ENCODE measurements at regions not wholly inside any gene's neighbourhood (a gene's known extent, or its start where the extent isn't known, plus 50 kb on each side); places are given as distances from the start of the nearest gene placed in this dataset.

DNA sequence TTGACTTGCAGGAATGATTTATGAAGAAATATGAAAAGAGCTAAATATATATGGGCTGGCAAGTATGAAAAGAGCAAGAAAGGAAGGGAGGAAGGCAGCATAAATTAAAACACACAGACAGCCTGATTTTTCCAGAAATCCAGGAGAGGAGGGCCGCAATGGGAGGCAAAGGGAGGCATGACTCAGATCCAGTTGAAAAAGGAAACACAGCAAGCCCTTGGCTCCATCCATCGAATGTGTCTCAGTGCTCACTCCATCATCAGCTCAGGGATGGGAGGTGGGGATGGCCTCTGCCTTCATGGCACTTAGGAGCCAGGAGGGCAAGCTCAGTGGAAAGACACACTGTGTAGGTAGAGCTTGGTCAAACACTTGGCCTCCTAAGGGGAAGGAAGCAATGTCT lies 75.7 kb upstream of the PDZD8 start:
- H3K27me3 Mint-ChIP-seq (ENCODE audit: insufficient read depth, low read depth, poor library complexity), result peaks cover 4% of the 10 kb centered on the region
- H3K36me3 Mint-ChIP-seq (ENCODE audit: low read depth), result peaks cover 24% of the 10 kb centered on the region
- DNase-seq (ENCODE audit: low spot score) (no peak), ATAC-seq (no peak)
- no peaks in the 10 kb centered on the region for H3K4me1 Mint-ChIP-seq
- Histone ChIP-seq H3K27me3 (ENCODE audit: insufficient read depth) (no peaks in the 10 kb centered on the region), H3K9me2 (ENCODE audit: insufficient read depth) (no peaks in the 10 kb centered on the region), H2AFZ (no peak overlapping the region), H3K4me3 (no peak overlapping the region), H3K27ac (ENCODE audit: low read depth) (no peak overlapping the region), H3K36me3 (ENCODE audit: insufficient read depth) (no peaks in the 10 kb centered on the region; the same call in 1 of the 2 replicates), H3F3A (replicated peaks; ENCODE audit: low read depth) (no peaks in the 10 kb centered on the region), H3K4me1 (ENCODE audit: insufficient read depth) (no peaks in the 10 kb centered on the region), H3K79me2 (replicated peaks; ENCODE audit: insufficient read depth) (no peaks in the 10 kb centered on the region), H4K20me1 (replicated peaks; ENCODE audit: insufficient read depth) (no peaks in the 10 kb centered on the region), H3K4me2 (no peak overlapping the region)
- peaks cover 45% of the 10 kb centered on the region for H3K9me3 Mint-ChIP-seq
- H3K27ac Mint-ChIP-seq, result no peak overlapping the region
- TF ChIP-seq EZH2phosphoT487 (IDR thresholded peaks at IDR 0.05; ENCODE audit: unreplicated experiment) (no peak), CREB1 (CRISPR knock-in tag; IDR thresholded peaks at IDR 0.05; ENCODE audit: low read depth) (no peak), EZH2 (IDR thresholded peaks at IDR 0.05; ENCODE audit: low read depth, unreplicated experiment) (no peak)
- TF ChIP-seq, protein P1, sequence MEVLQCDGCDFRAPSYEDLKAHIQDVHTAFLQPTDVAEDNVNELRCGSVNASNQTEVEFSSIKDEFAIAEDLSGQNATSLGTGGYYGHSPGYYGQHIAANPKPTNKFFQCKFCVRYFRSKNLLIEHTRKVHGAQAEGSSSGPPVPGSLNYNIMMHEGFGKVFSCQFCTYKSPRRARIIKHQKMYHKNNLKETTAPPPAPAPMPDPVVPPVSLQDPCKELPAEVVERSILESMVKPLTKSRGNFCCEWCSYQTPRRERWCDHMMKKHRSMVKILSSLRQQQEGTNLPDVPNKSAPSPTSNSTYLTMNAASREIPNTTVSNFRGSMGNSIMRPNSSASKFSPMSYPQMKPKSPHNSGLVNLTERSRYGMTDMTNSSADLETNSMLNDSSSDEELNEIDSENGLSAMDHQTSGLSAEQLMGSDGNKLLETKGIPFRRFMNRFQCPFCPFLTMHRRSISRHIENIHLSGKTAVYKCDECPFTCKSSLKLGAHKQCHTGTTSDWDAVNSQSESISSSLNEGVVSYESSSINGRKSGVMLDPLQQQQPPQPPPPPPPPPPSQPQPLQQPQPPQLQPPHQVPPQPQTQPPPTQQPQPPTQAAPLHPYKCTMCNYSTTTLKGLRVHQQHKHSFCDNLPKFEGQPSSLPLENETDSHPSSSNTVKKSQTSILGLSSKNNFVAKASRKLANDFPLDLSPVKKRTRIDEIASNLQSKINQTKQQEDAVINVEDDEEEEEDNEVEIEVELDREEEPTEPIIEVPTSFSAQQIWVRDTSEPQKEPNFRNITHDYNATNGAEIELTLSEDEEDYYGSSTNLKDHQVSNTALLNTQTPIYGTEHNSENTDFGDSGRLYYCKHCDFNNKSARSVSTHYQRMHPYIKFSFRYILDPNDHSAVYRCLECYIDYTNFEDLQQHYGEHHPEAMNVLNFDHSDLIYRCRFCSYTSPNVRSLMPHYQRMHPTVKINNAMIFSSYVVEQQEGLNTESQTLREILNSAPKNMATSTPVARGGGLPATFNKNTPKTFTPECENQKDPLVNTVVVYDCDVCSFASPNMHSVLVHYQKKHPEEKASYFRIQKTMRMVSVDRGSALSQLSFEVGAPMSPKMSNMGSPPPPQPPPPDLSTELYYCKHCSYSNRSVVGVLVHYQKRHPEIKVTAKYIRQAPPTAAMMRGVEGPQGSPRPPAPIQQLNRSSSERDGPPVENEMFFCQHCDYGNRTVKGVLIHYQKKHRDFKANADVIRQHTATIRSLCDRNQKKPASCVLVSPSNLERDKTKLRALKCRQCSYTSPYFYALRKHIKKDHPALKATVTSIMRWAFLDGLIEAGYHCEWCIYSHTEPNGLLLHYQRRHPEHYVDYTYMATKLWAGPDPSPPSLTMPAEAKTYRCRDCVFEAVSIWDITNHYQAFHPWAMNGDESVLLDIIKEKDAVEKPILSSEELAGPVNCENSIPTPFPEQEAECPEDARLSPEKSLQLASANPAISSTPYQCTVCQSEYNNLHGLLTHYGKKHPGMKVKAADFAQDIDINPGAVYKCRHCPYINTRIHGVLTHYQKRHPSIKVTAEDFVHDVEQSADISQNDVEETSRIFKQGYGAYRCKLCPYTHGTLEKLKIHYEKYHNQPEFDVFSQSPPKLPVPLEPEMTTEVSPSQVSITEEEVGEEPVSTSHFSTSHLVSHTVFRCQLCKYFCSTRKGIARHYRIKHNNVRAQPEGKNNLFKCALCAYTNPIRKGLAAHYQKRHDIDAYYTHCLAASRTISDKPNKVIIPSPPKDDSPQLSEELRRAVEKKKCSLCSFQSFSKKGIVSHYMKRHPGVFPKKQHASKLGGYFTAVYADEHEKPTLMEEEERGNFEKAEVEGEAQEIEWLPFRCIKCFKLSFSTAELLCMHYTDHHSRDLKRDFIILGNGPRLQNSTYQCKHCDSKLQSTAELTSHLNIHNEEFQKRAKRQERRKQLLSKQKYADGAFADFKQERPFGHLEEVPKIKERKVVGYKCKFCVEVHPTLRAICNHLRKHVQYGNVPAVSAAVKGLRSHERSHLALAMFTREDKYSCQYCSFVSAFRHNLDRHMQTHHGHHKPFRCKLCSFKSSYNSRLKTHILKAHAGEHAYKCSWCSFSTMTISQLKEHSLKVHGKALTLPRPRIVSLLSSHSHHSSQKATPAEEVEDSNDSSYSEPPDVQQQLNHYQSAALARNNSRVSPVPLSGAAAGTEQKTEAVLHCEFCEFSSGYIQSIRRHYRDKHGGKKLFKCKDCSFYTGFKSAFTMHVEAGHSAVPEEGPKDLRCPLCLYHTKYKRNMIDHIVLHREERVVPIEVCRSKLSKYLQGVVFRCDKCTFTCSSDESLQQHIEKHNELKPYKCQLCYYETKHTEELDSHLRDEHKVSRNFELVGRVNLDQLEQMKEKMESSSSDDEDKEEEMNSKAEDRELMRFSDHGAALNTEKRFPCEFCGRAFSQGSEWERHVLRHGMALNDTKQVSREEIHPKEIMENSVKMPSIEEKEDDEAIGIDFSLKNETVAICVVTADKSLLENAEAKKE (CRISPR knock-in tag; IDR thresholded peaks at IDR 0.05), result no peak
- TF ChIP-seq, protein P2, sequence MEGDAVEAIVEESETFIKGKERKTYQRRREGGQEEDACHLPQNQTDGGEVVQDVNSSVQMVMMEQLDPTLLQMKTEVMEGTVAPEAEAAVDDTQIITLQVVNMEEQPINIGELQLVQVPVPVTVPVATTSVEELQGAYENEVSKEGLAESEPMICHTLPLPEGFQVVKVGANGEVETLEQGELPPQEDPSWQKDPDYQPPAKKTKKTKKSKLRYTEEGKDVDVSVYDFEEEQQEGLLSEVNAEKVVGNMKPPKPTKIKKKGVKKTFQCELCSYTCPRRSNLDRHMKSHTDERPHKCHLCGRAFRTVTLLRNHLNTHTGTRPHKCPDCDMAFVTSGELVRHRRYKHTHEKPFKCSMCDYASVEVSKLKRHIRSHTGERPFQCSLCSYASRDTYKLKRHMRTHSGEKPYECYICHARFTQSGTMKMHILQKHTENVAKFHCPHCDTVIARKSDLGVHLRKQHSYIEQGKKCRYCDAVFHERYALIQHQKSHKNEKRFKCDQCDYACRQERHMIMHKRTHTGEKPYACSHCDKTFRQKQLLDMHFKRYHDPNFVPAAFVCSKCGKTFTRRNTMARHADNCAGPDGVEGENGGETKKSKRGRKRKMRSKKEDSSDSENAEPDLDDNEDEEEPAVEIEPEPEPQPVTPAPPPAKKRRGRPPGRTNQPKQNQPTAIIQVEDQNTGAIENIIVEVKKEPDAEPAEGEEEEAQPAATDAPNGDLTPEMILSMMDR (conservative IDR thresholded peaks at IDR 0.05; ENCODE audit: low read depth in 2 of 2), result no peak
- no peak overlapping the region for H3K4me3 Mint-ChIP-seq
